GM19455 (cell line): ENCODE measurements at regions not wholly inside any gene's neighbourhood (a gene's known extent, or its start where the extent isn't known, plus 50 kb on each side); places are given as distances from the start of the nearest gene placed in this dataset.

ENCODE experiments used
- ATAC-seq: cut with Tn5 transposase; IDR thresholded peaks from one replicate; pipeline ENCODE4 v1.9.1; 2021; ENCODE audit not compliant: unreplicated experiment

DNA sequence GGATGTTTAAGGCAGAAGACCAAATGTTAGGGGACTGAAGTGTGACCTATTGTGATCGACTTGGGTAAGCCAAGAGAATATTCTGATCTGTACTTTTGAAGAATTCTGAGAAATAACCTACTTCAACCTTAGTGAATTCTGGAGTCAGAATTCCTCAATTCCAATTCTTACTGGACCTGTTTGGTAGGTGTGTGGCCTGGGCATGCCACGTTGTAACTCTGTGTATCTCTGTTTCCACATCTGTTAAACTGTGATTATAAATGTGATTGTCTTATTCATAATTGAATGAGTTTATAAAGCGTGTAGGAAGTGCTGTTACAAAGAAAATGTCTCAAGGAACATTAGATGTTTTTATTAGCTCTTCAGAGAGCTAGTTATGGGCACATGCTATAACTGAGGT lies 64.5 kb downstream of the TUSC1 start:
- ATAC-seq, result no peak

DNA sequence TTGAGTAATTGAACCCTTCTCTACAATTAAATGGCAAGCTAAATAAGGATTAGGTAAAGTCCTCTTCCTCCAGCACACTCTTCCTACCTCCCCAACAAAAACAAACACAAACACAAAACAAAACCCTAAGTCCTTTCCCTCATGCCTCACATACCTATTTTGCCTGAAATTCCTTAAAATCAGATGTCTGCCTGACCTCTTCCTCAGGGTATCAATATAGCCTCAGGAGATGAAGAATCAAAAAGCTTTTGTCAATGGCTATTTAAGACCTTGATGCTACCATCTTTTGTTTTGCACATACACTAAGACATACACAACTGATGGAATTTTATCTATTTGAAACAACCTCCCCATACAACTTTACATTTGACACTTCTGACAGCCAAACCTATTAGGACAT lies 75.1 kb downstream of the TUSC1 start:
- ATAC-seq, result no peak

DNA sequence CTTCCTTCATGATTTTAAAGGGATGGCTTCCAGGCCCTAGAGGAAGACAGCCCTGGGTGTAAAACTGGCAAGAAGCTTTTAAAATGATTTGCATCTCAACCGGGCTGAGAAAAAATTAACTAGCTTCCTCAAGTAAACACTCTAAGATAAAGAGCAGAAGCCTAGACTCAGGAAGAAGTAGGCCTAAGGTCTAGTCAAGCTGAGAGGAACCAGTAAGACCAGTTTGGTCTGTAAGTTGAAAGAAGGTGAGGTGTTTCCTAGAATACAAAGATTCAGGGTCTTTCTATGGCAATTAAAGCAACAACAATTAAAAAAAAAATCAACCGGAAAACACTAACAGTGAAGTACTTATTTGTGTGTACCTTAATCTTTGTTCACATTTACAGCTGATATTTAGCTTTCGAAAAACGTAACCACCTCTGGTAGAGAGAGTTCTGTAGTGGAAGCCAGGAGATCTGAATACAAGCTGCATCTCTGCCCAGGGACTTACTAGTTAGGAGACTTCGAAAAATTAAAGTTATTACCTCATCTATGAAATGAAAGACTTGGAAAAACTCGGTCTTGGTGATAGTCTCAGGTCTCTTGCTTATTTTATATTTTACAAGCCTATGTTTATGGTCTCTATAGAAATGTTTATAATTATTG lies 75.7 kb downstream of the TUSC1 start:
- ATAC-seq, result no peak

GRCh38 chr9:25600501-25600900 lies 77.7 kb downstream of the TUSC1 start:
- ATAC-seq, result no peak

DNA sequence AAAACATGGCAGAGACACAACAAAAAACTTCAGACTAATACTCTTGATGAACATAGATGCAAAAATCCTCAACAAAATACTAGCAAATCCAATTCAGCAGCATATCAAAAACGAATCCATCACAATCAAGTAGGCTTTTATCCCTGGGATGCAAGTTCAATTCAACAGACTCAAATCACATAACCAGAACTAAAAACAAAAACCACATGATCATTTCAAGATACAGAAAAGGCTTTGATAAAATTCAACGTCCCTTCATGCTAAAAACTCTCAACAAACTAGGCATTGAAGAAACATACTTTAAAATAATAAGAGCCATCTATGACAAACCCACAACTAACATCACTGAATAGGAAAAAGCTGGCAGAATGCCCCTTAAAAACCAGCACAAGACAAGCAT lies 93.6 kb downstream of the TUSC1 start:
- ATAC-seq, result no peak

GRCh38 chr9:25573281-25573680 lies 105.0 kb downstream of the TUSC1 start:
- no peak for ATAC-seq

- no peak for ATAC-seq
Measured at GRCh38 chr9:25571491-25571890, 106.8 kb downstream of the TUSC1 start.

DNA sequence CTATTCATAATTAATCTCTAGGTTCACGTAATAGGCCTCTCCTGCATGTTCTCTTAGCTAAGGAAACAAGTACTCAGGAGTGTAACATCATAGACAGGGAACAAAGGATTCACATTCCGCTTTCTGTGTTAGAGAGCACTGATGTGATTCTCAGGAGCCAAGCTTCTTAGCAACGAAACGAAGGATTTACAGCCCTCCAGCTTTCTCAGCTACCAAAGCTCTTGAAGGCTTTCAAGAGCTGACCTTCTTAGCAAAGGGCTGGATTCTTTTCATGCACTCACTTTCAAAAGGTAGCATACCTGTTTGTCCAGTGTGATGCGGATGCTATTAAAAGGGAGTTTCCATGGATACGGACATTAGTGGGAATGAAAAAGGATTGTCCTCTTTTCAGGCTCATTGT lies 107.4 kb downstream of the TUSC1 start:
- no peak for ATAC-seq

DNA sequence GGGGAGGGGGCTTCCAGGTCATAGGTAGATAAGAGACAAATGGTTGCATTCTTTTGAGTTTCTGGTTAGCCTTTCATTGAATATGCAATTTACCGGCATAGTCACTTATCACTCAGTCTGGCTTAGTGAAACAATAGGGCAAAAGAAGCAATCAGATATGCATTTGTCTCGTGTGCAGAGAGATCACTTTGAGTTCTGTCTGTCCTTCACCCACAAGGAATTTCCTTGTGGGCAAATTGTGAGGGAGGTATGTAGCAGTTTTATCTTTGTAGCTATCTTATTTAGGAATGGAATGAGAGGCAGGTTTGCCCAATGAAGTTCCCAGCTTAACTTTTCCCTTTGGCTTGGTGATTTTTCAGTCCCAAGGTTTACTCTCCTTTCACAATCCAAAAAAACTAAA lies 116.1 kb downstream of the TUSC1 start:
- no peak for ATAC-seq

DNA sequence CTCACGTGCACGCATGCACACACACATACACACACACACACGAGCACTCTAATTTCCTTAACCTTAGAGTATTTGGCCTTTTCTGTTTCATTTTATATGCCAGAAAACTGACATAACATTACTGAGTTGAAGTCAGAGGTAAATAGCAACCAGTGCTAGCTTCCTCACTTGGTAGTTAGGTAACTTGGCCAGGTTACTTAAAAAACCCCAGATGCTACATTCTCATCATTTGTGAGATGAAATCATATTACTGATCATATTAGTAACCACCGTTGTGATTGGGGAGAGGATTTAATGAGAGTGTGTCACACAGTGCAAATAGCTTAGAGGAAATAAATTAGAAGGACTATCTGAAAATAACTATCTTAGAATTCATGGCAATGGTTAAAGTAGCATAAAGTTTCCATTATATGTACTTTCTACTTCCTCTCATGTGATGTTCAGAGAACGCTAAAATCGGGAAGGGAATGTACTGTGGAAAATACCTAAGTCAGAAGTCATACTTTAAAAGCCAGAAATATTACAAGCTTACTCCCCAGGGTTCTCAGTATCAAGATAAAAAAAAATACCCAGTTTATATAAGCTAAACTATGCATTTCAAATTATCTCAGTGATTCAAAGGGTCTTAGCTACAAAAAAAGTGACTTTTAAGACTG lies 120.5 kb downstream of the TUSC1 start:
- no peak for ATAC-seq

GRCh38 chr9:25556540-25556939 lies 121.7 kb downstream of the TUSC1 start:
- ATAC-seq, result no peak

DNA sequence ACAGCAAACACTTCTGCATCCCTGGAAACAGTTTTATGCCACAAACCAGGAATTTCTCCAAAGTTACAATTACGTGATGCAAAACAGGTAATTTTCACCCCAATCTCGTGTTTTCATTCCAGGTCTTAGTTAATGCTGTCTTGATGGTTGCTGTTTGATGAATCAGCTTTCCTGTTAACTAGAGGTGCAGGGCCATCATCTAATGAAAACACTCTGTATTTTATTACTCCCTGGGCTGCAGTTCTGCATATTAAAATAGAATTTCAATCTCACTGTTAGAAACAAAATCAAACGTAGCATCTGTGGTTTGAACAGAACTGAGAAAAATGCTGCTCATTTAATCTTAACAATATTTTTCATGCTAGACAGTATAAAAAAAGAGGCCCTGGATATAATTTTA lies 129.4 kb downstream of the TUSC1 start:
- ATAC-seq, result no peak

DNA sequence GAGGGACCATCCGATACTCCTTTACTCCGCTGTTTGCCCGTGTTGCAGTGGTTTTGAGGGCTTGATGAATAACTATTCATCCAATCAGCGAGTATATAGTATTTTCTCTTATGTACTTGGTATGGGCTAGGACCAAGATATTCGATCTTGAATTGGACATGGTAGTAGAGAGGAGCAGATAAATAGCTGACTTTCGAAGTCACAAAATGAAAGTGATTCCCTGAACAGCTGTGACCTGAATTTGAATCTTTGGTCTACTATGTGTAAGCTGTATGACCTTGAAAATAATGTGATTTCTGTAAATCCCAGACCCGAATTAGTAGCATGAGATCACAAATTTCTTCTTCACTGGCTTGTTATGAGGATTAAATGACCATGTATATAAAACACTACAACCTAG lies 134.4 kb downstream of the TUSC1 start:
- ATAC-seq, result no peak

DNA sequence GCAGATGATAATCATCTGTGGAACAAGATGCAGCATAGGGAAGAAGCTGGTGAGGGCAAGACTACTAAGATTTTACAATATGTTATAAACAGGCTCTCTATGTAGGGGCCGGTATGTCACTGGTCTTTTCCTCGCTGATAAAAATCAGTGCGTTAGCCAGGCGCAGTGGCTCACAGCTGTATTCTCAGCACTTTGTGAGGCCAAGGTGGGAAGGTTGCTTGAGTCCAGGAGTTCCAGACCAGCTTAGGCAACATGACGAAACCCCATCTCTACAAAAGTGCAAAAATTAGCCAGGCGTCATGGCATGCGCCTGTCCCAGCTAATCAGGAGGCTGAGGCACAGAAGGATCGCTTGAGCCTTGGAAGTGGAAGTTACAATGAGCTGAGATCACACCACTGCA lies 135.9 kb downstream of the TUSC1 start:
- ATAC-seq, result no peak

- ATAC-seq, result no peak
Measured at GRCh38 chr9:25537808-25538207, 140.4 kb downstream of the TUSC1 start.

DNA sequence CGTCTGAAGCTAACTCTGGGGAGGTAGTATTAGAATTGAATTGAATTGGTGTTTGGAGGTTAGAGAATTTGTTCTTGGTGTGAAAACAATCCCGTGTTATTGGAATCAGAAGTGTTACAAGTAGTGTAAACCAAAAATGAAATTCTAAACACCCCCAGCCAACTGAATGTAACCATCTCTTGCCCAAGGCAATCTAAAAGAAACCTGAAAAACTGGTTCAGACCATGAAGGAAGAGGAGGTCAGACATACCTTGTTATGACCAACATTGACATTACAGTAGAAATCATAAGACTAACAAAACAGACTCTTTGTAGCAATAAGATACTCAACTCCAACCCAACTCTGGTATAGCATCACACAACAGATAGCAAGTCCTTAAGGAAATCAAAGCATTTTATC lies 159.0 kb downstream of the TUSC1 start:
- no peak for ATAC-seq

DNA sequence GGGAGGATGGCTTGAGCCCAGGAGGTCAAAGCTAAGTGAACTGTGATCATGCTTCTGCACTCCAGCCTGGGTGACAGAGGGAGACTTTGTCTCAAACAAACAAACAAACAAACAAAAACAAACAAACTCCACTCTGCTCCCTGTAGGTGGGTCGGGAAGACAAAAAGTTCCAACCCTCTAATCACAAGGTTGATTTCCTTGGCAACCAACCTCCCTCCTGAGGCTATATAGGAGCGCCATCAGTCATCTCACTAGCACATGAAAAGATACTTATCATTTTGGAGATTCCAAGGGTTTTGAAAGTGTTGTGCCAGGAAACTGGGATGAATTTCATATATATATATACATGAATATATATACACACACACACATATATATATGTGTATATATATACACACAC lies 160.5 kb downstream of the TUSC1 start:
- no peak for ATAC-seq

GRCh38 chr9:25513509-25514033 lies 164.7 kb downstream of the TUSC1 start:
- ATAC-seq, result no peak

- no peak for ATAC-seq
Measured at GRCh38 chr9:25505644-25506043, 172.6 kb downstream of the TUSC1 start.

- ATAC-seq, result no peak
Measured at GRCh38 chr9:25481372-25481771, 196.9 kb downstream of the TUSC1 start.

- no peak for ATAC-seq
Measured at GRCh38 chr9:25480696-25481095, 197.5 kb downstream of the TUSC1 start.

- ATAC-seq, result no peak
Measured at GRCh38 chr9:25472681-25473080, 205.6 kb downstream of the TUSC1 start.

DNA sequence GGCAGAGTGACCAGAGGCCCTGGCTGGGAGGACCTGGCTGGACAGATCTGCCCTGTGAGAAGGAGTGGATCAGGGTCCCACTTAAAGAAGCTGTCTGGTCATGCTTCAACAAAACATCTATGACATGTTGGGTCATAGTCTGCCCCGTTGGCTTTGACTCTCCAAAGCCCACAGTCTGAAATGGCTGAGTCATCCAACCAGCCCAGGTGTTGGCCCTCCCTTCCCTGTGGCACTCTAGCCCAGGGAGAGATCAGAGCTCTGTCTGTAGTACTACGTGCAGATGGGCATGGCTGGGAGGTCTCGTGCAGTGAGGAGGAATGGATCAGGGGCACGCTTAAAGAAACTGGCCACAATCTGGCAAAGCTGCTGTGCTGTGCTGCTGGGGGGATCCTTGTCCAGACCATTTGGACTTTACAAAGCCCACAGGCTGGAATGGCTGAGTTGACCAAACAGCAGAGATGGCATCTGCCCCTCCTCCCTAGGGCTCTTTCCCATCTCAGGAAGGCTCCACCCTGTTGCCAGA lies 206.1 kb downstream of the TUSC1 start:
- ATAC-seq, result no peak
